ENCODE measurements at regions not wholly inside any gene's neighbourhood (a gene's known extent, or its start where the extent isn't known, plus 50 kb on each side); places are given as distances from the start of the nearest gene placed in this dataset.

- no peak for TF ChIP-seq POLR2AphosphoS5 (IDR thresholded peaks at IDR 0.05; ENCODE audit: borderline replicate concordance, low read depth, low read length)
- TF ChIP-seq EZH2 (IDR thresholded peaks at IDR 0.05): no peak
Observed at GRCh38 chr15:87711026-87711425, 545.5 kb downstream of the NTRK3 start.
